ENCODE measurements at regions not wholly inside any gene's neighbourhood (a gene's known extent, or its start where the extent isn't known, plus 50 kb on each side); places are given as distances from the start of the nearest gene placed in this dataset.

DNA sequence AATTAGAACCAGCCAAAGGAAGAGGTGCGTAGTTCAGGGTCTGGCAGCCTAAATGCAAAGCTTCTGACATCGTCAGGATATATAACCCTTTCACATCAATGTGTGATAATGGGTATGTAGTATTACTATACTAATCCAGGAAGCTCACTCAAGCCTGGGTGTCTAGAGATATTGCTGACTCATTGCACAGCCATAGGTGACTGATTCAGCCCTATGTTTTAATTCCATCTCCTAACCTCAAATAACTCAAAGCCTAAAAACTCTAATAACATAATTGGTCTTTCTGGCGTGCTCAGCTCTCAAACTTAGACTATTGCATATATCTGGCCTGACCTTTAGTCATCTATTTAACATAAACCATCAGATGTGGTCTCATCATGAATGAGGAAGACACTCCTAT lies 658.4 kb downstream of the TBC1D32 start:
- Histone ChIP-seq H3K4me1 (ENCODE audit: insufficient read depth) (no peaks in the 10 kb centered on the region), H3K36me3 (ENCODE audit: insufficient read depth) (no peaks in the 10 kb centered on the region), H3K4me3 (no peak overlapping the region), H3K9me2 (ENCODE audit: insufficient read depth) (no peaks in the 10 kb centered on the region), H2AFZ (no peak overlapping the region), H4K20me1 (replicated peaks; ENCODE audit: insufficient read depth) (no peaks in the 10 kb centered on the region), H3F3A (replicated peaks; ENCODE audit: low read depth) (no peaks in the 10 kb centered on the region), H3K27ac (ENCODE audit: low read depth) (no peak overlapping the region), H3K79me2 (replicated peaks; ENCODE audit: insufficient read depth) (no peaks in the 10 kb centered on the region), H3K4me2 (no peak overlapping the region), H3K27me3 (ENCODE audit: insufficient read depth) (no peaks in the 10 kb centered on the region)
- TF ChIP-seq NANOG (IDR thresholded peaks at IDR 0.05; ENCODE audit: borderline replicate concordance) (no peak), JUNB (IDR thresholded peaks at IDR 0.05; ENCODE audit: unreplicated experiment) (no peak), CTCF (conservative IDR thresholded peaks at IDR 0.05; ENCODE audit: low read depth in 2 of 2) (no peak), ZNF331 (CRISPR knock-in tag; IDR thresholded peaks at IDR 0.05; ENCODE audit: low read depth) (no peak), POLR2AphosphoS5 (IDR thresholded peaks at IDR 0.05; ENCODE audit: low read depth) (no peak), ZNF114 (CRISPR knock-in tag; IDR thresholded peaks at IDR 0.05) (no peak), STAT1 (IDR thresholded peaks at IDR 0.05; ENCODE audit: unreplicated experiment) (no peak), CREB1 (CRISPR knock-in tag; IDR thresholded peaks at IDR 0.05; ENCODE audit: low read depth) (no peak), EZH2 (IDR thresholded peaks at IDR 0.05; ENCODE audit: low read depth, unreplicated experiment) (no peak)
- TF ChIP-seq, protein P1, sequence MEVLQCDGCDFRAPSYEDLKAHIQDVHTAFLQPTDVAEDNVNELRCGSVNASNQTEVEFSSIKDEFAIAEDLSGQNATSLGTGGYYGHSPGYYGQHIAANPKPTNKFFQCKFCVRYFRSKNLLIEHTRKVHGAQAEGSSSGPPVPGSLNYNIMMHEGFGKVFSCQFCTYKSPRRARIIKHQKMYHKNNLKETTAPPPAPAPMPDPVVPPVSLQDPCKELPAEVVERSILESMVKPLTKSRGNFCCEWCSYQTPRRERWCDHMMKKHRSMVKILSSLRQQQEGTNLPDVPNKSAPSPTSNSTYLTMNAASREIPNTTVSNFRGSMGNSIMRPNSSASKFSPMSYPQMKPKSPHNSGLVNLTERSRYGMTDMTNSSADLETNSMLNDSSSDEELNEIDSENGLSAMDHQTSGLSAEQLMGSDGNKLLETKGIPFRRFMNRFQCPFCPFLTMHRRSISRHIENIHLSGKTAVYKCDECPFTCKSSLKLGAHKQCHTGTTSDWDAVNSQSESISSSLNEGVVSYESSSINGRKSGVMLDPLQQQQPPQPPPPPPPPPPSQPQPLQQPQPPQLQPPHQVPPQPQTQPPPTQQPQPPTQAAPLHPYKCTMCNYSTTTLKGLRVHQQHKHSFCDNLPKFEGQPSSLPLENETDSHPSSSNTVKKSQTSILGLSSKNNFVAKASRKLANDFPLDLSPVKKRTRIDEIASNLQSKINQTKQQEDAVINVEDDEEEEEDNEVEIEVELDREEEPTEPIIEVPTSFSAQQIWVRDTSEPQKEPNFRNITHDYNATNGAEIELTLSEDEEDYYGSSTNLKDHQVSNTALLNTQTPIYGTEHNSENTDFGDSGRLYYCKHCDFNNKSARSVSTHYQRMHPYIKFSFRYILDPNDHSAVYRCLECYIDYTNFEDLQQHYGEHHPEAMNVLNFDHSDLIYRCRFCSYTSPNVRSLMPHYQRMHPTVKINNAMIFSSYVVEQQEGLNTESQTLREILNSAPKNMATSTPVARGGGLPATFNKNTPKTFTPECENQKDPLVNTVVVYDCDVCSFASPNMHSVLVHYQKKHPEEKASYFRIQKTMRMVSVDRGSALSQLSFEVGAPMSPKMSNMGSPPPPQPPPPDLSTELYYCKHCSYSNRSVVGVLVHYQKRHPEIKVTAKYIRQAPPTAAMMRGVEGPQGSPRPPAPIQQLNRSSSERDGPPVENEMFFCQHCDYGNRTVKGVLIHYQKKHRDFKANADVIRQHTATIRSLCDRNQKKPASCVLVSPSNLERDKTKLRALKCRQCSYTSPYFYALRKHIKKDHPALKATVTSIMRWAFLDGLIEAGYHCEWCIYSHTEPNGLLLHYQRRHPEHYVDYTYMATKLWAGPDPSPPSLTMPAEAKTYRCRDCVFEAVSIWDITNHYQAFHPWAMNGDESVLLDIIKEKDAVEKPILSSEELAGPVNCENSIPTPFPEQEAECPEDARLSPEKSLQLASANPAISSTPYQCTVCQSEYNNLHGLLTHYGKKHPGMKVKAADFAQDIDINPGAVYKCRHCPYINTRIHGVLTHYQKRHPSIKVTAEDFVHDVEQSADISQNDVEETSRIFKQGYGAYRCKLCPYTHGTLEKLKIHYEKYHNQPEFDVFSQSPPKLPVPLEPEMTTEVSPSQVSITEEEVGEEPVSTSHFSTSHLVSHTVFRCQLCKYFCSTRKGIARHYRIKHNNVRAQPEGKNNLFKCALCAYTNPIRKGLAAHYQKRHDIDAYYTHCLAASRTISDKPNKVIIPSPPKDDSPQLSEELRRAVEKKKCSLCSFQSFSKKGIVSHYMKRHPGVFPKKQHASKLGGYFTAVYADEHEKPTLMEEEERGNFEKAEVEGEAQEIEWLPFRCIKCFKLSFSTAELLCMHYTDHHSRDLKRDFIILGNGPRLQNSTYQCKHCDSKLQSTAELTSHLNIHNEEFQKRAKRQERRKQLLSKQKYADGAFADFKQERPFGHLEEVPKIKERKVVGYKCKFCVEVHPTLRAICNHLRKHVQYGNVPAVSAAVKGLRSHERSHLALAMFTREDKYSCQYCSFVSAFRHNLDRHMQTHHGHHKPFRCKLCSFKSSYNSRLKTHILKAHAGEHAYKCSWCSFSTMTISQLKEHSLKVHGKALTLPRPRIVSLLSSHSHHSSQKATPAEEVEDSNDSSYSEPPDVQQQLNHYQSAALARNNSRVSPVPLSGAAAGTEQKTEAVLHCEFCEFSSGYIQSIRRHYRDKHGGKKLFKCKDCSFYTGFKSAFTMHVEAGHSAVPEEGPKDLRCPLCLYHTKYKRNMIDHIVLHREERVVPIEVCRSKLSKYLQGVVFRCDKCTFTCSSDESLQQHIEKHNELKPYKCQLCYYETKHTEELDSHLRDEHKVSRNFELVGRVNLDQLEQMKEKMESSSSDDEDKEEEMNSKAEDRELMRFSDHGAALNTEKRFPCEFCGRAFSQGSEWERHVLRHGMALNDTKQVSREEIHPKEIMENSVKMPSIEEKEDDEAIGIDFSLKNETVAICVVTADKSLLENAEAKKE (CRISPR knock-in tag; IDR thresholded peaks at IDR 0.05), result no peak
- TF ChIP-seq, protein P2, sequence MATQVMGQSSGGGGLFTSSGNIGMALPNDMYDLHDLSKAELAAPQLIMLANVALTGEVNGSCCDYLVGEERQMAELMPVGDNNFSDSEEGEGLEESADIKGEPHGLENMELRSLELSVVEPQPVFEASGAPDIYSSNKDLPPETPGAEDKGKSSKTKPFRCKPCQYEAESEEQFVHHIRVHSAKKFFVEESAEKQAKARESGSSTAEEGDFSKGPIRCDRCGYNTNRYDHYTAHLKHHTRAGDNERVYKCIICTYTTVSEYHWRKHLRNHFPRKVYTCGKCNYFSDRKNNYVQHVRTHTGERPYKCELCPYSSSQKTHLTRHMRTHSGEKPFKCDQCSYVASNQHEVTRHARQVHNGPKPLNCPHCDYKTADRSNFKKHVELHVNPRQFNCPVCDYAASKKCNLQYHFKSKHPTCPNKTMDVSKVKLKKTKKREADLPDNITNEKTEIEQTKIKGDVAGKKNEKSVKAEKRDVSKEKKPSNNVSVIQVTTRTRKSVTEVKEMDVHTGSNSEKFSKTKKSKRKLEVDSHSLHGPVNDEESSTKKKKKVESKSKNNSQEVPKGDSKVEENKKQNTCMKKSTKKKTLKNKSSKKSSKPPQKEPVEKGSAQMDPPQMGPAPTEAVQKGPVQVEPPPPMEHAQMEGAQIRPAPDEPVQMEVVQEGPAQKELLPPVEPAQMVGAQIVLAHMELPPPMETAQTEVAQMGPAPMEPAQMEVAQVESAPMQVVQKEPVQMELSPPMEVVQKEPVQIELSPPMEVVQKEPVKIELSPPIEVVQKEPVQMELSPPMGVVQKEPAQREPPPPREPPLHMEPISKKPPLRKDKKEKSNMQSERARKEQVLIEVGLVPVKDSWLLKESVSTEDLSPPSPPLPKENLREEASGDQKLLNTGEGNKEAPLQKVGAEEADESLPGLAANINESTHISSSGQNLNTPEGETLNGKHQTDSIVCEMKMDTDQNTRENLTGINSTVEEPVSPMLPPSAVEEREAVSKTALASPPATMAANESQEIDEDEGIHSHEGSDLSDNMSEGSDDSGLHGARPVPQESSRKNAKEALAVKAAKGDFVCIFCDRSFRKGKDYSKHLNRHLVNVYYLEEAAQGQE (IDR thresholded peaks at IDR 0.05; ENCODE audit: unreplicated experiment), result no peak
- TF ChIP-seq, protein P3, sequence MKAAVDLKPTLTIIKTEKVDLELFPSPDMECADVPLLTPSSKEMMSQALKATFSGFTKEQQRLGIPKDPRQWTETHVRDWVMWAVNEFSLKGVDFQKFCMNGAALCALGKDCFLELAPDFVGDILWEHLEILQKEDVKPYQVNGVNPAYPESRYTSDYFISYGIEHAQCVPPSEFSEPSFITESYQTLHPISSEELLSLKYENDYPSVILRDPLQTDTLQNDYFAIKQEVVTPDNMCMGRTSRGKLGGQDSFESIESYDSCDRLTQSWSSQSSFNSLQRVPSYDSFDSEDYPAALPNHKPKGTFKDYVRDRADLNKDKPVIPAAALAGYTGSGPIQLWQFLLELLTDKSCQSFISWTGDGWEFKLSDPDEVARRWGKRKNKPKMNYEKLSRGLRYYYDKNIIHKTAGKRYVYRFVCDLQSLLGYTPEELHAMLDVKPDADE (IDR thresholded peaks at IDR 0.05), result no peak
- DNase-seq (ENCODE audit: low spot score), result no peak
- Mint-ChIP-seq H3K4me1 (no peaks in the 10 kb centered on the region), H3K9me3 (no peaks in the 10 kb centered on the region), H3K27me3 (ENCODE audit: insufficient read depth, low read depth, poor library complexity) (no peaks in the 10 kb centered on the region), H3K36me3 (ENCODE audit: low read depth) (no peaks in the 10 kb centered on the region), H3K4me3 (no peak overlapping the region), H3K27ac (no peak overlapping the region)
- no peak for ATAC-seq
